Fibroblast of pulmonary artery (primary cell): ENCODE measurements at regions not wholly inside any gene's neighbourhood (a gene's known extent, or its start where the extent isn't known, plus 50 kb on each side); places are given as distances from the start of the nearest gene placed in this dataset.
"Not testable (repeated sequence)": the region's sequence is repeated elsewhere in the genome, so short reads cannot be mapped to it uniquely, and the experiment has no call there.

ENCODE experiments used
- DNase-seq: peaks from one replicate; pipeline ENCODE4 v3.0.0-alpha.2; 2010; ENCODE audit warnings: low read depth
- H3K4me3 ChIP-seq: replicated peaks from 2 replicates; pipeline ENCODE4 v1.5.1; 2011; ENCODE audit warnings: low read depth, mild to moderate bottlenecking, control low read depth, low read length, moderate library complexity
- CTCF ChIP-seq: IDR thresholded peaks from 2 replicates; pipeline ENCODE4 v1.5.1; 2011; ENCODE audit warnings: mild to moderate bottlenecking, control low read depth, low read length, inconsistent platforms; ENCODE audit errors: missing control alignments

- DNase-seq, result no peak
Measured at GRCh38 chr5:25974451-25974850, 1063.9 kb downstream of the CDH9 start.

GRCh38 chr5:25970906-25971489 lies 1067.4 kb downstream of the CDH9 start:
- no peak for TF ChIP-seq CTCF
- no peak overlapping the region for H3K4me3 ChIP-seq
- DNase-seq, result no peak

More at GRCh38 chr5:25974451-25974850, 1063.9 kb downstream of the CDH9 start:
- no peak overlapping the region for H3K4me3 ChIP-seq
- no peak for TF ChIP-seq CTCF

- not testable (repeated sequence) for DNase-seq, H3K4me3 ChIP-seq
Measured at GRCh38 chr5:25969042-25969441, 1069.3 kb downstream of the CDH9 start.

GRCh38 chr5:25964009-25964372 lies 1074.4 kb downstream of the CDH9 start:
- H3K4me3 ChIP-seq, result no peak overlapping the region
- TF ChIP-seq CTCF, result no peak
- DNase-seq, result no peak

GRCh38 chr5:25963251-25964008 lies 1075.0 kb downstream of the CDH9 start:
- DNase-seq, result no peak
- no peak for TF ChIP-seq CTCF
- no peak overlapping the region for H3K4me3 ChIP-seq

- no peak for DNase-seq
- TF ChIP-seq CTCF, result no peak
- no peak overlapping the region for H3K4me3 ChIP-seq
Measured at GRCh38 chr5:25955337-25955736, 1083.0 kb downstream of the CDH9 start.

- DNase-seq, result no peak
- H3K4me3 ChIP-seq, result no peak overlapping the region
- no peak for TF ChIP-seq CTCF
Measured at GRCh38 chr5:25950681-25951080, 1087.7 kb downstream of the CDH9 start.
